ENCODE measurements at regions not wholly inside any gene's neighbourhood (a gene's known extent, or its start where the extent isn't known, plus 50 kb on each side); places are given as distances from the start of the nearest gene placed in this dataset.
A peak's percentile ranks its signal among the peaks of the same experiment; 100 is the strongest.

- TF ChIP-seq REST (IDR thresholded peaks at IDR 0.05; ENCODE audit: borderline replicate concordance): no peak
- TF ChIP-seq RAD21 (conservative IDR thresholded peaks at IDR 0.05): no peak
- TF ChIP-seq SMC3 (conservative IDR thresholded peaks at IDR 0.05; ENCODE audit: poor library complexity): no peak
- TF ChIP-seq POLR2AphosphoS5 (IDR thresholded peaks at IDR 0.05): no peak
- no peak for TF ChIP-seq CTCF (IDR thresholded peaks at IDR 0.05; ENCODE audit: poor library complexity, severe bottlenecking)
- no peak for TF ChIP-seq MXI1 (conservative IDR thresholded peaks at IDR 0.05; ENCODE audit: poor library complexity, severe bottlenecking)
- no peak for TF ChIP-seq TAF1 (IDR thresholded peaks at IDR 0.05; ENCODE audit: low read depth)
- TF ChIP-seq EP300 (conservative IDR thresholded peaks at IDR 0.05; ENCODE audit: poor library complexity, severe bottlenecking): no peak
- no peak for TF ChIP-seq EZH2 (IDR thresholded peaks at IDR 0.05; ENCODE audit: borderline replicate concordance, insufficient read depth, low read length, poor library complexity, severe bottlenecking)
- no peaks in the 10 kb centered on the region for H3K36me3 ChIP-seq (ENCODE audit: insufficient read depth, low read length)
- H4K20me1 ChIP-seq (ENCODE audit: insufficient read depth): no peaks in the 10 kb centered on the region
- no peak overlapping the region for H2AFZ ChIP-seq (ENCODE audit: low read depth, low read length)
- peak overlapping the region; percentile 5 for H3K27ac ChIP-seq (ENCODE audit: low read length)
- no peaks in the 10 kb centered on the region for H3F3A ChIP-seq (ENCODE audit: insufficient read depth, low read length, poor library complexity, severe bottlenecking)
- no peaks in the 10 kb centered on the region for H3K79me2 ChIP-seq (replicated peaks; ENCODE audit: insufficient read depth, low read length)
- H3K9me3 ChIP-seq (ENCODE audit: low read length): no peaks in the 10 kb centered on the region
- H3K9ac ChIP-seq (ENCODE audit: low read length): no peak overlapping the region
- H3K27me3 ChIP-seq (ENCODE audit: insufficient read depth, low read depth, low read length): no peaks in the 10 kb centered on the region
- no peaks in the 10 kb centered on the region for H3K9me2 ChIP-seq (ENCODE audit: insufficient read depth, low read length)
- peak overlapping the region; percentile 3 for H3K4me3 ChIP-seq (ENCODE audit: low read length)
- no peak overlapping the region for H3K4me2 ChIP-seq (ENCODE audit: low read length)
Measured at GRCh38 chr12:41768456-41768855, 376.2 kb downstream of the GXYLT1 start.

GRCh38 chr12:41762691-41763090 lies 382.0 kb downstream of the GXYLT1 start:
- Histone ChIP-seq H3K9me3 (ENCODE audit: low read length) (no peaks in the 10 kb centered on the region), H3K36me3 (ENCODE audit: insufficient read depth, low read length) (no peaks in the 10 kb centered on the region), H3F3A (ENCODE audit: insufficient read depth, low read length, poor library complexity, severe bottlenecking) (no peaks in the 10 kb centered on the region), H4K20me1 (ENCODE audit: insufficient read depth) (no peaks in the 10 kb centered on the region), H3K9me2 (ENCODE audit: insufficient read depth, low read length) (no peaks in the 10 kb centered on the region), H3K79me2 (replicated peaks; ENCODE audit: insufficient read depth, low read length) (no peaks in the 10 kb centered on the region), H2AFZ (ENCODE audit: low read depth, low read length) (no peak overlapping the region), H3K9ac (ENCODE audit: low read length) (no peak overlapping the region), H3K27me3 (ENCODE audit: insufficient read depth, low read depth, low read length) (no peaks in the 10 kb centered on the region), H3K27ac (ENCODE audit: low read length) (no peak overlapping the region), H3K4me3 (ENCODE audit: low read length) (no peak overlapping the region), H3K4me2 (ENCODE audit: low read length) (no peak overlapping the region)
- TF ChIP-seq REST (IDR thresholded peaks at IDR 0.05; ENCODE audit: borderline replicate concordance): no peak
- TF ChIP-seq RAD21 (conservative IDR thresholded peaks at IDR 0.05): no peak
- TF ChIP-seq SMC3 (conservative IDR thresholded peaks at IDR 0.05; ENCODE audit: poor library complexity): no peak
- no peak for TF ChIP-seq POLR2AphosphoS5 (IDR thresholded peaks at IDR 0.05)
- TF ChIP-seq MXI1 (conservative IDR thresholded peaks at IDR 0.05; ENCODE audit: poor library complexity, severe bottlenecking): no peak
- no peak for TF ChIP-seq TAF1 (IDR thresholded peaks at IDR 0.05; ENCODE audit: low read depth)
- TF ChIP-seq EP300 (conservative IDR thresholded peaks at IDR 0.05; ENCODE audit: poor library complexity, severe bottlenecking): no peak
- TF ChIP-seq CTCF (IDR thresholded peaks at IDR 0.05; ENCODE audit: poor library complexity, severe bottlenecking): no peak
- no peak for TF ChIP-seq EZH2 (IDR thresholded peaks at IDR 0.05; ENCODE audit: borderline replicate concordance, insufficient read depth, low read length, poor library complexity, severe bottlenecking)

All from neural cell (in vitro differentiated cells).